Testis (tissue), 2 donors: ENCODE measurements at regions not wholly inside any gene's neighbourhood (a gene's known extent, or its start where the extent isn't known, plus 50 kb on each side); places are given as distances from the start of the nearest gene placed in this dataset.
"Not testable (repeated sequence)": the region's sequence is repeated elsewhere in the genome, so short reads cannot be mapped to it uniquely, and the experiment has no call there.

Experiments
- DNase-seq: peaks from one replicate; pipeline ENCODE4 v3.0.0-alpha.2; 2019
- H3K27ac ChIP-seq, 2 donors: fragments of 200-600 bp; sonication (generic); one replicate each; pipeline ENCODE4 v1.5.1; 2019
- H3K27me3 ChIP-seq: fragments of 200-600 bp; sonication (generic); one replicate; pipeline ENCODE4 v1.5.1; 2019
- H3K36me3 ChIP-seq: fragments of 200-600 bp; sonication (generic); one replicate; pipeline ENCODE4 v1.5.1; 2017; ENCODE audit warnings: low read depth; ENCODE audit errors: missing control alignments
- H3K4me1 ChIP-seq: fragments of 200-600 bp; sonication (generic); one replicate; pipeline ENCODE4 v1.5.1; 2019
- H3K4me3 ChIP-seq, 2 donors: fragments of 200-600 bp; sonication (generic); one replicate each; pipeline ENCODE4 v1.5.1; 2017 to 2019
- H3K9me3 ChIP-seq: fragments of 200-600 bp; sonication (generic); one replicate; pipeline ENCODE4 v1.5.1; 2017
- POLR2A ChIP-seq: fragments of 450-650 bp; IDR thresholded peaks from one replicate; pipeline ENCODE4 v1.6.1; 2017; ENCODE audit warnings: antibody characterized with exemption, mild to moderate bottlenecking, moderate library complexity
- WGBS, 2 donors: methylation state at CpG; one replicate each; pipeline ENCODE4 v1.1.5; 2018; 5-methylcytosine and 5-hydroxymethylcytosine counted together
- intact Hi-C: fragments of 100-400 bp; cut with DNase I; formaldehyde crosslinking; loops from one replicate; pipeline ENCODE4 v1.15.1; 2023; ENCODE audit warnings: low total_unique reads
- TF ChIP-seq, protein P1 (sequence below), 3 experiments: fragments of 450-650 bp in 2 of 3; fragments of 200-600 bp in 1 of 3; sonication (generic) in 1 of 3; IDR thresholded peaks; one replicate each; pipeline ENCODE4 v1.5.1; 2016 to 2019; ENCODE audit warnings: antibody characterized with exemption in 3 of 3, mild to moderate bottlenecking in 2 of 3, moderate library complexity in 1 of 3

DNA sequence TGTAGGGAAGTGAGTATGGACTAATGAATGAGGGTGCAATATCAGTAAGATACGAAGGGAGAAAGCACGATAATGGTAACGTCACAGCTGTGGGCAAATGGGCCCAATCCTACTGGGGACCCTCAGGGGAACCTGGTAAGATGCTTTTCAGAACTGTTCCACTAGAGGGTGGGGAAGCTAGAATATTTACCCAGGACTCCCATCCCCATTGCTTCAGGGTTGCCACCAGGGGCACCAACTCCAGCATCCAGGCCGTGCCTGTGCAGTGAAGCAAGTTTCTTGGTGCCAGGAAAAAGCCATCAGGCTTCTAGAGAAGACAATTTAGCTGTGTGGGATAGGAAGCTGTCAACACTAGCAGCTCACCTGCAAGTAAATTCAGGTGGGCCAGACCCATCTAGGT is 409.3 kb downstream of the AGTPBP1 start:
- 78 to 85% methylated on average over 4 of the region's 4 CpGs for WGBS, 2 donors
- Histone ChIP-seq H3K36me3 (no peaks in the 10 kb centered on the region), H3K4me3 (no peak overlapping the region), H3K4me1 (no peaks in the 10 kb centered on the region), H3K27ac (no peak overlapping the region), H3K27me3 (no peaks in the 10 kb centered on the region), H3K9me3 (no peaks in the 10 kb centered on the region)
- TF ChIP-seq, protein P1, sequence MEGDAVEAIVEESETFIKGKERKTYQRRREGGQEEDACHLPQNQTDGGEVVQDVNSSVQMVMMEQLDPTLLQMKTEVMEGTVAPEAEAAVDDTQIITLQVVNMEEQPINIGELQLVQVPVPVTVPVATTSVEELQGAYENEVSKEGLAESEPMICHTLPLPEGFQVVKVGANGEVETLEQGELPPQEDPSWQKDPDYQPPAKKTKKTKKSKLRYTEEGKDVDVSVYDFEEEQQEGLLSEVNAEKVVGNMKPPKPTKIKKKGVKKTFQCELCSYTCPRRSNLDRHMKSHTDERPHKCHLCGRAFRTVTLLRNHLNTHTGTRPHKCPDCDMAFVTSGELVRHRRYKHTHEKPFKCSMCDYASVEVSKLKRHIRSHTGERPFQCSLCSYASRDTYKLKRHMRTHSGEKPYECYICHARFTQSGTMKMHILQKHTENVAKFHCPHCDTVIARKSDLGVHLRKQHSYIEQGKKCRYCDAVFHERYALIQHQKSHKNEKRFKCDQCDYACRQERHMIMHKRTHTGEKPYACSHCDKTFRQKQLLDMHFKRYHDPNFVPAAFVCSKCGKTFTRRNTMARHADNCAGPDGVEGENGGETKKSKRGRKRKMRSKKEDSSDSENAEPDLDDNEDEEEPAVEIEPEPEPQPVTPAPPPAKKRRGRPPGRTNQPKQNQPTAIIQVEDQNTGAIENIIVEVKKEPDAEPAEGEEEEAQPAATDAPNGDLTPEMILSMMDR (IDR thresholded peaks at IDR 0.05), result no peak
- TF ChIP-seq POLR2A, result no peak
- no peak for DNase-seq
- intact Hi-C loops, result no loop called here

GRCh38 chr9:85331626-85332025 is 410.1 kb downstream of the AGTPBP1 start:
- H3K4me1 ChIP-seq, result no peaks in the 10 kb centered on the region
- no peaks in the 10 kb centered on the region for H3K9me3 ChIP-seq
- H3K27me3 ChIP-seq, result no peaks in the 10 kb centered on the region
- intact Hi-C loops, result no loop called here
- TF ChIP-seq POLR2A, result no peak
- TF ChIP-seq, protein P1 (IDR thresholded peaks at IDR 0.05), result no peak
- H3K27ac ChIP-seq, result no peak overlapping the region
- H3K4me3 ChIP-seq, result no peak overlapping the region
- DNase-seq, result no peak
- 25 to 28% methylated on average over 1 of the region's 1 CpG for WGBS, 2 donors
- H3K36me3 ChIP-seq, result no peaks in the 10 kb centered on the region

GRCh38 chr9:85322592-85322991 is 419.2 kb downstream of the AGTPBP1 start:
- no peak for DNase-seq
- Histone ChIP-seq H3K4me3 (no peak overlapping the region), H3K27ac (no peak overlapping the region), H3K4me1 (no peaks in the 10 kb centered on the region), H3K27me3 (no peaks in the 10 kb centered on the region), H3K9me3 (no peaks in the 10 kb centered on the region), H3K36me3 (no peaks in the 10 kb centered on the region)
- TF ChIP-seq POLR2A, result no peak
- TF ChIP-seq, protein P1 (IDR thresholded peaks at IDR 0.05), result no peak
- 67% methylated on average over 4 of the region's 4 CpGs; no CpG with 5 or more reads in 1 of the 2 donors for WGBS, 2 donors
- intact Hi-C loops, result no loop called here

- H3K4me3 ChIP-seq, result no peak overlapping the region
- H3K9me3 ChIP-seq, result no peaks in the 10 kb centered on the region
- H3K27me3 ChIP-seq, result no peaks in the 10 kb centered on the region
- H3K36me3 ChIP-seq, result no peaks in the 10 kb centered on the region
- TF ChIP-seq POLR2A, result no peak
- TF ChIP-seq, protein P1 (IDR thresholded peaks at IDR 0.05), result no peak
- no peak for DNase-seq
- no peaks in the 10 kb centered on the region for H3K4me1 ChIP-seq
- intact Hi-C loops, result no loop called here
- 83 to 86% methylated on average over 5 of the region's 5 CpGs for WGBS, 2 donors
- H3K27ac ChIP-seq, result no peak overlapping the region
Observed at GRCh38 chr9:85321561-85321960, 420.2 kb downstream of the AGTPBP1 start.

- Histone ChIP-seq H3K36me3 (no peaks in the 10 kb centered on the region), H3K9me3 (no peaks in the 10 kb centered on the region), H3K4me3 (no peak overlapping the region), H3K27ac (no peak overlapping the region), H3K27me3 (no peaks in the 10 kb centered on the region), H3K4me1 (no peaks in the 10 kb centered on the region)
- 90 to 91% methylated on average over 2 of the region's 2 CpGs for WGBS, 2 donors
- no peak for DNase-seq
- TF ChIP-seq, protein P1 (IDR thresholded peaks at IDR 0.05), result no peak
- TF ChIP-seq POLR2A, result no peak
- intact Hi-C loops, result no loop called here
Observed at GRCh38 chr9:85319936-85320656, 421.7 kb downstream of the AGTPBP1 start.

- H3K9me3 ChIP-seq, result not testable (repeated sequence)
Observed at GRCh38 chr9:85315535-85315934, 426.2 kb downstream of the AGTPBP1 start.

More at GRCh38 chr9:85315535-85315934, 426.2 kb downstream of the AGTPBP1 start:
- intact Hi-C loops, H3K27ac ChIP-seq, H3K4me1 ChIP-seq, H3K4me3 ChIP-seq, H3K27me3 ChIP-seq, DNase-seq, H3K36me3 ChIP-seq: not testable (repeated sequence)
- 72 to 78% methylated on average over 2 of the region's 2 CpGs for WGBS, 2 donors
